AG09309 (cell line): ENCODE measurements at regions not wholly inside any gene's neighbourhood (a gene's known extent, or its start where the extent isn't known, plus 50 kb on each side); places are given as distances from the start of the nearest gene placed in this dataset.

ENCODE experiments used
- DNase-seq: peaks from one replicate; pipeline ENCODE4 v3.0.0-alpha.2; 2010; ENCODE audit warnings: low read depth
- H3K4me3 ChIP-seq: 2 replicates; pipeline ENCODE4 v1.5.1; 2011; ENCODE audit warnings: mild to moderate bottlenecking, low read depth, low read length, moderate library complexity; ENCODE audit not compliant: control insufficient read depth
- CTCF ChIP-seq: IDR thresholded peaks from 2 replicates; pipeline ENCODE4 v1.5.1; 2011; ENCODE audit warnings: mild to moderate bottlenecking, low read depth, low read length, inconsistent platforms; ENCODE audit not compliant: insufficient read depth, control insufficient read depth; ENCODE audit errors: missing control alignments

- DNase-seq: no peak
- no peak overlapping the region for H3K4me3 ChIP-seq
- TF ChIP-seq CTCF: no peak
These were observed 526.0 kb downstream of the EPM2A start for GRCh38 chr6:145209272-145209671.

- no peak for TF ChIP-seq CTCF
- H3K4me3 ChIP-seq: no peak overlapping the region
- DNase-seq: no peak
These were observed 522.5 kb downstream of the EPM2A start for GRCh38 chr6:145212813-145213212.

- no peak for TF ChIP-seq CTCF
- no peak overlapping the region for H3K4me3 ChIP-seq
- no peak for DNase-seq
These were observed 521.7 kb downstream of the EPM2A start for GRCh38 chr6:145213614-145214013.

GRCh38 chr6:145214570-145214969, 520.8 kb downstream of the EPM2A start:
- H3K4me3 ChIP-seq: no peak overlapping the region
- DNase-seq: no peak
- TF ChIP-seq CTCF: peak; percentile 43

- TF ChIP-seq CTCF: no peak
- no peak for DNase-seq
- H3K4me3 ChIP-seq: no peak overlapping the region
These were observed 510.9 kb downstream of the EPM2A start for GRCh38 chr6:145224450-145224849.

GRCh38 chr6:145225500-145225899, 509.8 kb downstream of the EPM2A start:
- TF ChIP-seq CTCF: no peak
- no peak overlapping the region for H3K4me3 ChIP-seq
- DNase-seq: no peak

GRCh38 chr6:145227593-145227992, 507.7 kb downstream of the EPM2A start:
- no peak overlapping the region for H3K4me3 ChIP-seq
- DNase-seq: no peak
- TF ChIP-seq CTCF: no peak
